HEK293T (cell line): ENCODE measurements at regions not wholly inside any gene's neighbourhood (a gene's known extent, or its start where the extent isn't known, plus 50 kb on each side); places are given as distances from the start of the nearest gene placed in this dataset.

Experiments used
- CTCF ChIA-PET: fragments of 350-600 bp; formaldehyde crosslinking; extraction: SDS; loops from one replicate; lab custom pipeline; 2021; ENCODE audit warnings: antibody characterized with exemption, inconsistent platforms; lab: Yijun Ruan, JAX
- POLR2A ChIA-PET: fragments of 350-600 bp; formaldehyde crosslinking; extraction: SDS; loops from one replicate; lab custom pipeline; 2020; ENCODE audit warnings: antibody characterized with exemption, inconsistent platforms; lab: Yijun Ruan, JAX
- DNase-seq: peaks from one replicate; pipeline ENCODE4 v3.0.0; 2012; ENCODE audit warnings: mixed read lengths; ENCODE audit errors: extremely low spot score
- ARNT ChIP-seq: fragments of 450-650 bp; IDR thresholded peaks from 2 replicates; pipeline ENCODE4 v1.6.1; 2017; ENCODE audit warnings: mild to moderate bottlenecking
- BHLHE40 ChIP-seq: fragments of 450-650 bp; IDR thresholded peaks from 2 replicates; pipeline ENCODE4 v1.6.1; 2016; ENCODE audit warnings: mild to moderate bottlenecking, moderate library complexity, borderline replicate concordance
- CTBP1 ChIP-seq: fragments of 450-650 bp; IDR thresholded peaks from 2 replicates; pipeline ENCODE4 v1.6.1; 2016; ENCODE audit warnings: borderline replicate concordance
- ELF4 ChIP-seq: fragments of 450-650 bp; IDR thresholded peaks from 2 replicates; pipeline ENCODE4 v1.6.1; 2017; ENCODE audit warnings: antibody characterized with exemption
- FOXA1 ChIP-seq: fragments of 450-650 bp; IDR thresholded peaks from 2 replicates; pipeline ENCODE4 v1.6.1; 2016; ENCODE audit warnings: mild to moderate bottlenecking
- FOXK2 ChIP-seq: fragments of 450-650 bp; IDR thresholded peaks from 2 replicates; pipeline ENCODE4 v1.6.1; 2016; ENCODE audit warnings: mild to moderate bottlenecking
- FOXM1 ChIP-seq: fragments of 450-650 bp; IDR thresholded peaks from 2 replicates; pipeline ENCODE4 v1.6.1; 2017; ENCODE audit warnings: mild to moderate bottlenecking, borderline replicate concordance
- HDGF ChIP-seq: fragments of 450-650 bp; IDR thresholded peaks from 2 replicates; pipeline ENCODE4 v1.6.1; 2017; ENCODE audit warnings: antibody characterized with exemption, borderline replicate concordance
- L3MBTL2 ChIP-seq: fragments of 450-650 bp; conservative IDR thresholded peaks from 2 replicates; pipeline ENCODE4 v1.6.1; 2016; ENCODE audit warnings: mild to moderate bottlenecking
- LEF1 ChIP-seq: fragments of 450-650 bp; IDR thresholded peaks from 2 replicates; pipeline ENCODE4 v1.6.1; 2017; ENCODE audit warnings: mild to moderate bottlenecking, borderline replicate concordance
- NFRKB ChIP-seq: fragments of 450-650 bp; IDR thresholded peaks from 2 replicates; pipeline ENCODE4 v1.6.1; 2016; ENCODE audit warnings: mild to moderate bottlenecking, moderate library complexity
- PKNOX1 ChIP-seq: fragments of 450-650 bp; IDR thresholded peaks from 2 replicates; pipeline ENCODE4 v1.6.1; 2016
- SP1 ChIP-seq: fragments of 450-650 bp; IDR thresholded peaks from 2 replicates; pipeline ENCODE4 v1.6.1; 2017
- SUZ12 ChIP-seq: fragments of 450-650 bp; IDR thresholded peaks from 2 replicates; pipeline ENCODE4 v1.6.1; 2016; ENCODE audit warnings: mild to moderate bottlenecking
- TARDBP ChIP-seq: fragments of 450-650 bp; IDR thresholded peaks from 2 replicates; pipeline ENCODE4 v1.6.1; 2016
- ZNF384 ChIP-seq: fragments of 450-650 bp; IDR thresholded peaks from 2 replicates; pipeline ENCODE4 v1.6.1; 2016

GRCh38 chr4:127155555-127155954 lies 477.2 kb upstream of the INTU start:
- CTCF ChIA-PET: no interaction called here
- POLR2A ChIA-PET: no interaction called here
- no peak for DNase-seq
- TF ChIP-seq HDGF (no peak), PKNOX1 (no peak), NFRKB (no peak), BHLHE40 (no peak), FOXA1 (no peak), FOXM1 (no peak), SUZ12 (no peak), ZNF384 (no peak), FOXK2 (no peak), LEF1 (no peak), ELF4 (no peak), SP1 (no peak), L3MBTL2 (no peak), TARDBP (no peak)

- no peak for DNase-seq
- ChIA-PET POLR2A (no interaction called here), CTCF (interaction anchor here (0.6 kb wide), 1 partner anchor 1209 kb away, joined by 3 read pairs; no protein-coding TSS in a partner anchor)
- no peak for TF ChIP-seq FOXA1
- no peak for TF ChIP-seq NFRKB
Measured at GRCh38 chr4:127162741-127163140, 470.0 kb upstream of the INTU start.

- no peak for TF ChIP-seq FOXM1
- TF ChIP-seq HDGF: no peak
- TF ChIP-seq NFRKB: no peak
- ChIA-PET POLR2A (no interaction called here), CTCF (no interaction called here)
- no peak for DNase-seq
Measured at GRCh38 chr4:127165971-127166370, 466.8 kb upstream of the INTU start.

GRCh38 chr4:127174201-127174600 lies 458.6 kb upstream of the INTU start:
- DNase-seq: no peak
- no peak for TF ChIP-seq SUZ12
- TF ChIP-seq L3MBTL2: no peak
- TF ChIP-seq FOXM1: no peak
- no peak for TF ChIP-seq TARDBP
- no peak for TF ChIP-seq SP1
- no peak for TF ChIP-seq LEF1
- TF ChIP-seq FOXK2: no peak
- TF ChIP-seq ZNF384: no peak
- no peak for TF ChIP-seq NFRKB
- TF ChIP-seq ARNT: no peak
- no peak for TF ChIP-seq CTBP1
- TF ChIP-seq FOXA1: no peak
- POLR2A ChIA-PET: no interaction called here
- CTCF ChIA-PET: no interaction called here

GRCh38 chr4:127174616-127175015 lies 458.1 kb upstream of the INTU start:
- TF ChIP-seq TARDBP (no peak), HDGF (no peak), CTBP1 (no peak), L3MBTL2 (no peak), PKNOX1 (no peak), BHLHE40 (no peak), FOXK2 (no peak), FOXM1 (no peak), LEF1 (no peak), SP1 (no peak), ZNF384 (no peak), SUZ12 (no peak), FOXA1 (no peak), ARNT (no peak)
- POLR2A ChIA-PET: no interaction called here
- DNase-seq: no peak
- CTCF ChIA-PET: no interaction called here

- no peak for DNase-seq
- POLR2A ChIA-PET: no interaction called here
- TF ChIP-seq LEF1: no peak
- no peak for TF ChIP-seq HDGF
- no peak for TF ChIP-seq FOXK2
- TF ChIP-seq SUZ12: no peak
- no peak for TF ChIP-seq PKNOX1
- no peak for TF ChIP-seq ELF4
- TF ChIP-seq ARNT: no peak
- TF ChIP-seq BHLHE40: no peak
- TF ChIP-seq SP1: no peak
- no peak for TF ChIP-seq ZNF384
- no peak for TF ChIP-seq NFRKB
- no peak for TF ChIP-seq CTBP1
- TF ChIP-seq FOXM1: no peak
- TF ChIP-seq FOXA1: no peak
- no peak for TF ChIP-seq L3MBTL2
- CTCF ChIA-PET: no interaction called here
Measured at GRCh38 chr4:127179256-127180087, 453.3 kb upstream of the INTU start.
